Vagina (tissue), 2 donors: ENCODE measurements at regions not wholly inside any gene's neighbourhood (a gene's known extent, or its start where the extent isn't known, plus 50 kb on each side); places are given as distances from the start of the nearest gene placed in this dataset.

ENCODE experiments used
- POLR2A ChIP-seq, 2 donors: fragments of 450-650 bp; IDR thresholded peaks; one replicate each; pipeline ENCODE4 v1.6.1; 2017; ENCODE audit warnings: antibody characterized with exemption in 2 of 2, mild to moderate bottlenecking in 2 of 2, moderate library complexity in 2 of 2
- POLR2AphosphoS5 ChIP-seq, 2 donors: sonication (generic); formaldehyde crosslinking; IDR thresholded peaks; one replicate each; pipeline ENCODE4 v1.9.0; 2017; ENCODE audit warnings: antibody characterized with exemption in 2 of 2, mild to moderate bottlenecking in 2 of 2, low read depth in 1 of 2; ENCODE audit not compliant: insufficient read depth in 1 of 2
- TF ChIP-seq, protein P1 (sequence below), 3 experiments: fragments of 450-650 bp in 2 of 3; fragments of 200-600 bp in 1 of 3; sonication (generic) in 1 of 3; IDR thresholded peaks; one replicate each; pipeline ENCODE4 v1.5.1; 2017 to 2019; ENCODE audit warnings: antibody characterized with exemption in 3 of 3, mild to moderate bottlenecking in 2 of 3, moderate library complexity in 2 of 3

DNA sequence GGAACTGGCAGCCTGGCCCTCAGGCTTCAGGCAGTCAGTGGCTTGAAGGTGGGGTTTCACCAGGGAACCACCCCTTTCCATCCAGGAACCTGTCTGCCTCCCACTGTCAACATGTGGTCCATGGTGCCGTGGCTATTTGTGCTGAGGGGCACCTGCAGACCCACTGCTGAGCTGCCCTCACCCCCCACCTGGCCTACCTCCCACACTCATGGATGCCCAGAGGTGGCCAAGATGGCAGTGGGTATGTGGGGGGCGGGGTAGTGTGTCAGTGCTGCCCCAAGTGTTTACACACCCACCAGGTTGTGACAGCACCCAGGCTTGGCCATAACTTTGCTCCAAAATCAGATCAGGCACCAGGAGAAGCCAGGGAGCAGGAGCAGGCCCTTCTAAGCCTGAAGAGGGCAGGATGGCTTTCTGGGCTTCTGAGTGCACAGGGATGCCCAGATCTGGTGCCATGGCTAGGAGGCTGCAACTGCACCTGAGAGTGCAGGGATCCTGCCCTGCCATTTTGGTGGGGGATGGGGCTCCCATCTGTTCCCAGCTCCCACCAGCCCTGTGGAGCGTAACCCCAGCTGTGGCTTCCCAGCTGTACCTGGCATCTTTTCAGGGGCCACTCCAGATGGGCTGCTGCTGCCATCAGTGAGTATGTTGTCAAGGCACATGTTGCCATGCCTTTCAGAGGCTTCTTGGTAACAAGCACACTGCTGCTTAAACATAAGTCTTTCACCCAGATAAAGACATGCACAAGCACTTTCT, 263.9 kb downstream of the LRIG3 start:
- TF ChIP-seq, protein P1, sequence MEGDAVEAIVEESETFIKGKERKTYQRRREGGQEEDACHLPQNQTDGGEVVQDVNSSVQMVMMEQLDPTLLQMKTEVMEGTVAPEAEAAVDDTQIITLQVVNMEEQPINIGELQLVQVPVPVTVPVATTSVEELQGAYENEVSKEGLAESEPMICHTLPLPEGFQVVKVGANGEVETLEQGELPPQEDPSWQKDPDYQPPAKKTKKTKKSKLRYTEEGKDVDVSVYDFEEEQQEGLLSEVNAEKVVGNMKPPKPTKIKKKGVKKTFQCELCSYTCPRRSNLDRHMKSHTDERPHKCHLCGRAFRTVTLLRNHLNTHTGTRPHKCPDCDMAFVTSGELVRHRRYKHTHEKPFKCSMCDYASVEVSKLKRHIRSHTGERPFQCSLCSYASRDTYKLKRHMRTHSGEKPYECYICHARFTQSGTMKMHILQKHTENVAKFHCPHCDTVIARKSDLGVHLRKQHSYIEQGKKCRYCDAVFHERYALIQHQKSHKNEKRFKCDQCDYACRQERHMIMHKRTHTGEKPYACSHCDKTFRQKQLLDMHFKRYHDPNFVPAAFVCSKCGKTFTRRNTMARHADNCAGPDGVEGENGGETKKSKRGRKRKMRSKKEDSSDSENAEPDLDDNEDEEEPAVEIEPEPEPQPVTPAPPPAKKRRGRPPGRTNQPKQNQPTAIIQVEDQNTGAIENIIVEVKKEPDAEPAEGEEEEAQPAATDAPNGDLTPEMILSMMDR (IDR thresholded peaks at IDR 0.05): no peak
- TF ChIP-seq POLR2A (IDR thresholded peaks at IDR 0.05) (no peak), POLR2AphosphoS5 (IDR thresholded peaks at IDR 0.05; ENCODE audit: insufficient read depth in 1 of 2, low read depth in 1 of 2) (no peak)
